ENCODE measurements at regions not wholly inside any gene's neighbourhood (a gene's known extent, or its start where the extent isn't known, plus 50 kb on each side); places are given as distances from the start of the nearest gene placed in this dataset.

DNA sequence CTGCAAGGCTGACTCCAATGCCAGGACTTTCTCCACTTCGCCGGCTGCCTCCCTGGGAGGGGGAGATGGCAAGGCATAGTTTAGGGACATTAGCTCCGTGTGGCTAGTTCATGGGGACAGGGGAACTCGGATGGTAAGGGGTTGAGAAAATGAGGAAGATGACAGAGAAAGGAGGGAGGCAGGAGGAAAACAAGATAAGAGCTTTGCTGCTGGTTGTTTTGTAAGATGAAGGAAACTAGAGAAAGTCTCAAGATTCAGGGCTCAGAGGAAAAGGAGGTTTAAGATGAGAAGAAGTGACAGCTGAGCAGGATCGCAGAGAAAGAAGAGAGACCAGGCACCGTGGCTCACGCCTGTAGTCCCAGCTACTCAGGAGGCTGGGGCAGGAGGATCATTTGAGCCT, 180.9 kb upstream of the RREB1 start:
- Histone ChIP-seq H3K27me3 (ENCODE audit: control insufficient read depth in 5 of 5, insufficient read depth in 4 of 5, low read length in 5 of 5) (no peaks in the 10 kb centered on the region), H3K9ac (ENCODE audit: low read length in 5 of 5) (no peak overlapping the region), H3K27ac (ENCODE audit: low read depth, low read length) (peak overlapping the region; percentile 83), H3K36me3 (ENCODE audit: control insufficient read depth in 5 of 5, insufficient read depth in 5 of 5, low read length in 5 of 5) (no peaks in the 10 kb centered on the region), H3K9me3 (ENCODE audit: control insufficient read depth in 5 of 5, low read length in 5 of 5) (no peaks in the 10 kb centered on the region), H3K4me1 (ENCODE audit: control insufficient read depth in 5 of 5, insufficient read depth in 5 of 5, low read length in 5 of 5) (peaks cover 5 to 69% (median 44%) of the 10 kb centered on the region in 5 donors), H3K4me3 (ENCODE audit: low read depth in 1 of 5, low read length in 5 of 5) (no peak overlapping the region)

GRCh38 chr6:6927521-6928361, 180.0 kb upstream of the RREB1 start:
- Histone ChIP-seq H3K4me3 (ENCODE audit: low read depth in 1 of 5, low read length in 5 of 5) (peak overlapping the region; percentile 21 to 66 (median 57)), H3K9me3 (ENCODE audit: control insufficient read depth in 5 of 5, low read length in 5 of 5) (no peaks in the 10 kb centered on the region), H3K27me3 (ENCODE audit: control insufficient read depth in 5 of 5, insufficient read depth in 4 of 5, low read length in 5 of 5) (no peaks in the 10 kb centered on the region), H3K4me1 (ENCODE audit: control insufficient read depth in 5 of 5, insufficient read depth in 5 of 5, low read length in 5 of 5) (peaks cover 5 to 69% (median 44%) of the 10 kb centered on the region in 5 donors), H3K27ac (ENCODE audit: low read depth, low read length) (peak overlapping the region; percentile 83), H3K9ac (ENCODE audit: low read length in 5 of 5) (peak overlapping the region in 3 of 5 donors; percentile 26 to 68 (median 53)), H3K36me3 (ENCODE audit: control insufficient read depth in 5 of 5, insufficient read depth in 5 of 5, low read length in 5 of 5) (no peaks in the 10 kb centered on the region)

- no peaks in the 10 kb centered on the region for H3K9me3 ChIP-seq (ENCODE audit: control insufficient read depth in 5 of 5, low read length in 5 of 5)
- no peaks in the 10 kb centered on the region for H3K27me3 ChIP-seq (ENCODE audit: control insufficient read depth in 5 of 5, insufficient read depth in 4 of 5, low read length in 5 of 5)
- no peak overlapping the region for H3K4me3 ChIP-seq (ENCODE audit: low read depth in 1 of 5, low read length in 5 of 5)
- peak overlapping the region; percentile 83 for H3K27ac ChIP-seq (ENCODE audit: low read depth, low read length)
- peaks cover 4 to 62% (median 39%) of the 10 kb centered on the region in 5 donors for H3K4me1 ChIP-seq (ENCODE audit: control insufficient read depth in 5 of 5, insufficient read depth in 5 of 5, low read length in 5 of 5)
- no peak overlapping the region for H3K9ac ChIP-seq (ENCODE audit: low read length in 5 of 5)
- H3K36me3 ChIP-seq (ENCODE audit: control insufficient read depth in 5 of 5, insufficient read depth in 5 of 5, low read length in 5 of 5) = no peaks in the 10 kb centered on the region
These were observed 177.4 kb upstream of the RREB1 start for GRCh38 chr6:6930223-6930880.

GRCh38 chr6:6931071-6932025, 176.4 kb upstream of the RREB1 start:
- Histone ChIP-seq H3K4me1 (ENCODE audit: control insufficient read depth in 5 of 5, insufficient read depth in 5 of 5, low read length in 5 of 5) (peaks cover 3 to 52% (median 33%) of the 10 kb centered on the region in 5 donors), H3K27me3 (ENCODE audit: control insufficient read depth in 5 of 5, insufficient read depth in 4 of 5, low read length in 5 of 5) (no peaks in the 10 kb centered on the region), H3K36me3 (ENCODE audit: control insufficient read depth in 5 of 5, insufficient read depth in 5 of 5, low read length in 5 of 5) (no peaks in the 10 kb centered on the region), H3K9me3 (ENCODE audit: control insufficient read depth in 5 of 5, low read length in 5 of 5) (no peaks in the 10 kb centered on the region), H3K4me3 (ENCODE audit: low read depth in 1 of 5, low read length in 5 of 5) (no peak overlapping the region), H3K27ac (ENCODE audit: low read depth, low read length) (peak overlapping the region; percentile 83), H3K9ac (ENCODE audit: low read length in 5 of 5) (peak overlapping the region in 1 of 5 donors; percentile 54)

GRCh38 chr6:6932341-6932740, 175.4 kb upstream of the RREB1 start:
- Histone ChIP-seq H3K27ac (ENCODE audit: low read depth, low read length) (no peak overlapping the region), H3K27me3 (ENCODE audit: control insufficient read depth in 5 of 5, insufficient read depth in 4 of 5, low read length in 5 of 5) (no peaks in the 10 kb centered on the region), H3K9me3 (ENCODE audit: control insufficient read depth in 5 of 5, low read length in 5 of 5) (no peaks in the 10 kb centered on the region), H3K36me3 (ENCODE audit: control insufficient read depth in 5 of 5, insufficient read depth in 5 of 5, low read length in 5 of 5) (no peaks in the 10 kb centered on the region), H3K9ac (ENCODE audit: low read length in 5 of 5) (no peak overlapping the region), H3K4me3 (ENCODE audit: low read depth in 1 of 5, low read length in 5 of 5) (no peak overlapping the region), H3K4me1 (ENCODE audit: control insufficient read depth in 5 of 5, insufficient read depth in 5 of 5, low read length in 5 of 5) (peaks cover 3 to 42% (median 27%) of the 10 kb centered on the region in 5 donors)

DNA sequence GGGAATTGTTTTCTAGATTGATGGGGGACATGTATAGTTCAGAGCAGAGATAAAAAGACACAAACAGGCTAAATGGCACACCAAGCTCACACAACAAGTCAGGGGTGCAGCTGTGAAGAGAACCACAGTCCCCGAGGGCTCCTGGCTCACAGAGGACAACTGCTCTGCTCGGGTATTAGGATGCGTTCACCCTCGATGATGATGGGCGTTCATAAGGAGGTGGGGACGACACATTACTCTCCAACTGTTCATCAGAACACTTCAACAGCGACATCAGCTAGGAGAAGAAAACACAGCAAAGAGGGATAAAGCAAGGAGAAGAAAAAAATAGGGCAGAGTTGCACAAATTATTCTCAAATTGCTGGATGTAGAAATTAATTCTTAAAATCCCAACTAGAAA, 174.8 kb upstream of the RREB1 start:
- H3K27me3 ChIP-seq (ENCODE audit: control insufficient read depth in 5 of 5, insufficient read depth in 4 of 5, low read length in 5 of 5) = no peaks in the 10 kb centered on the region
- no peak overlapping the region for H3K27ac ChIP-seq (ENCODE audit: low read depth, low read length)
- peaks cover 3 to 36% (median 24%) of the 10 kb centered on the region in 5 donors for H3K4me1 ChIP-seq (ENCODE audit: control insufficient read depth in 5 of 5, insufficient read depth in 5 of 5, low read length in 5 of 5)
- H3K9me3 ChIP-seq (ENCODE audit: control insufficient read depth in 5 of 5, low read length in 5 of 5) = no peaks in the 10 kb centered on the region
- H3K36me3 ChIP-seq (ENCODE audit: control insufficient read depth in 5 of 5, insufficient read depth in 5 of 5, low read length in 5 of 5) = no peaks in the 10 kb centered on the region
- H3K9ac ChIP-seq (ENCODE audit: low read length in 5 of 5) = no peak overlapping the region
- no peak overlapping the region for H3K4me3 ChIP-seq (ENCODE audit: low read depth in 1 of 5, low read length in 5 of 5)

- Histone ChIP-seq H3K27ac (ENCODE audit: low read depth, low read length) (no peak overlapping the region), H3K4me1 (ENCODE audit: control insufficient read depth in 5 of 5, insufficient read depth in 5 of 5, low read length in 5 of 5) (peaks cover 0 to 9% (median 5%) of the 10 kb centered on the region in 5 donors), H3K4me3 (ENCODE audit: low read depth in 1 of 5, low read length in 5 of 5) (no peak overlapping the region), H3K9me3 (ENCODE audit: control insufficient read depth in 5 of 5, low read length in 5 of 5) (no peaks in the 10 kb centered on the region), H3K27me3 (ENCODE audit: control insufficient read depth in 5 of 5, insufficient read depth in 4 of 5, low read length in 5 of 5) (no peaks in the 10 kb centered on the region), H3K9ac (ENCODE audit: low read length in 5 of 5) (no peak overlapping the region), H3K36me3 (ENCODE audit: control insufficient read depth in 5 of 5, insufficient read depth in 5 of 5, low read length in 5 of 5) (no peaks in the 10 kb centered on the region)
These were observed 167.4 kb upstream of the RREB1 start for GRCh38 chr6:6940031-6941025.

DNA sequence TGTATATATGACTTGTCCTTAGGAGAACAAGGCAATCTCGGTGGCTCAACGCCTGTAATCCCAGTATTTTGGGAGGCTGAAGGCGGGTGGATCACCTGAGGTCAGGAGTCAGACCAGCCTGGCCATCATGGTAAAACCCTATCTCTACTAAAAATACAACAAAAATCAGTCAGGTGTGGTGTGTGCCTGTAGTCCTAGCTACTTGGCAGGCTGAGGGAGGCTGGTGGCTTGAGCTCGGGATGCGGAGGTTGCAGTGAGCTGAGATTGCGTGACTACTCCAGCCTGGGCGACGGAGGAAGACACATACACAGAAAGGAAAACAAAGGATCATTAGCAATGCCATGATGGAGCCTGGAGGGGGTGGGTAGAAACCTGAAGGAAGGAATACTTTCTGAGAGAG, 166.6 kb upstream of the RREB1 start:
- no peaks in the 10 kb centered on the region for H3K9me3 ChIP-seq (ENCODE audit: control insufficient read depth in 5 of 5, low read length in 5 of 5)
- no peak overlapping the region for H3K9ac ChIP-seq (ENCODE audit: low read length in 5 of 5)
- no peak overlapping the region for H3K4me3 ChIP-seq (ENCODE audit: low read depth in 1 of 5, low read length in 5 of 5)
- H3K4me1 ChIP-seq (ENCODE audit: control insufficient read depth in 5 of 5, insufficient read depth in 5 of 5, low read length in 5 of 5) = peaks cover 0 to 9% (median 5%) of the 10 kb centered on the region in 5 donors
- H3K27ac ChIP-seq (ENCODE audit: low read depth, low read length) = no peak overlapping the region
- no peaks in the 10 kb centered on the region for H3K36me3 ChIP-seq (ENCODE audit: control insufficient read depth in 5 of 5, insufficient read depth in 5 of 5, low read length in 5 of 5)
- no peaks in the 10 kb centered on the region for H3K27me3 ChIP-seq (ENCODE audit: control insufficient read depth in 5 of 5, insufficient read depth in 4 of 5, low read length in 5 of 5)

DNA sequence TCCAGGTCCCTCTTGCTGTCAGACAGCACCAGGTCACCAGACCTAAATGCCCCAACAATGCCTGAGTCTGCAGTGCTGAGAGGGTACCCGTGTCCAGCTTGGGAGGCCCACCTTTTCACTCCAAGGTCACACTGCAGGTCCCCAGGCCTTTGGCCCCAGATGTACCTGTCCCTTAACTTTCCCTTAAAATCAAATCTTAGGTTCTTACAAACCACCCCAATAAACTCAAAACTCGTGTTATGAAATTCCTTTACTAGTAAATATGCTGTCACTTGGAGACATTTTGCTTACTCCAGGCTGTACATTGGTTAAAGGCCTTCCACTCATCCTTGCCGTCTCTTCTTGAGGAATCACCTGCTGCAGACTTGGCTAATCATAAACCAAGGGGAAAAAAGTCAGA, 165.7 kb upstream of the RREB1 start:
- Histone ChIP-seq H3K4me1 (ENCODE audit: control insufficient read depth in 5 of 5, insufficient read depth in 5 of 5, low read length in 5 of 5) (peaks cover 0 to 11% (median 5%) of the 10 kb centered on the region in 5 donors), H3K4me3 (ENCODE audit: low read depth in 1 of 5, low read length in 5 of 5) (no peak overlapping the region), H3K27me3 (ENCODE audit: control insufficient read depth in 5 of 5, insufficient read depth in 4 of 5, low read length in 5 of 5) (no peaks in the 10 kb centered on the region), H3K27ac (ENCODE audit: low read depth, low read length) (no peak overlapping the region), H3K9ac (ENCODE audit: low read length in 5 of 5) (no peak overlapping the region), H3K36me3 (ENCODE audit: control insufficient read depth in 5 of 5, insufficient read depth in 5 of 5, low read length in 5 of 5) (no peaks in the 10 kb centered on the region), H3K9me3 (ENCODE audit: control insufficient read depth in 5 of 5, low read length in 5 of 5) (no peaks in the 10 kb centered on the region)

All from subcutaneous abdominal adipose tissue (tissue), 5 donors.